ENCODE measurements at regions not wholly inside any gene's neighbourhood (a gene's known extent, or its start where the extent isn't known, plus 50 kb on each side); places are given as distances from the start of the nearest gene placed in this dataset.

- no peak for TF ChIP-seq EZH2 (IDR thresholded peaks at IDR 0.05)
- TF ChIP-seq POLR2AphosphoS5 (IDR thresholded peaks at IDR 0.05; ENCODE audit: borderline replicate concordance, low read depth, low read length): no peak
- TF ChIP-seq FOXP2 (optimal IDR thresholded peaks at IDR 0.05; ENCODE audit: control extremely low read depth, extremely low read length, insufficient read depth): no peak
Measured at GRCh38 chr12:69008520-69008919, 75.5 kb upstream of the CPM start.
